COLO829 (cell line): ENCODE measurements at regions not wholly inside any gene's neighbourhood (a gene's known extent, or its start where the extent isn't known, plus 50 kb on each side); places are given as distances from the start of the nearest gene placed in this dataset.
A peak's percentile ranks its signal among the peaks of the same experiment; 100 is the strongest.
"Not testable (repeated sequence)": the region's sequence is repeated elsewhere in the genome, so short reads cannot be mapped to it uniquely, and the experiment has no call there.

Experiments
- DNase-seq: peaks from one replicate; pipeline ENCODE4 v3.0.0; 2012; ENCODE audit warnings: low spot score

GRCh38 chr11:86166287-86166686, 78.3 kb upstream of the EED start:
- DNase-seq = not testable (repeated sequence)

GRCh38 chr11:86164106-86164505, 80.4 kb upstream of the EED start:
- no peak for DNase-seq

- not testable (repeated sequence) for DNase-seq
Measured at GRCh38 chr11:86163221-86163876, 81.2 kb upstream of the EED start.

GRCh38 chr11:86162239-86162638, 82.3 kb upstream of the EED start:
- no peak for DNase-seq

GRCh38 chr11:86161837-86162236, 82.7 kb upstream of the EED start:
- DNase-seq = no peak

- DNase-seq = no peak
Measured at GRCh38 chr11:86161336-86161735, 83.2 kb upstream of the EED start.

GRCh38 chr11:86160541-86161149, 83.9 kb upstream of the EED start:
- no peak for DNase-seq

- DNase-seq = no peak
Measured at GRCh38 chr11:86159581-86159891, 85.0 kb upstream of the EED start.

- no peak for DNase-seq
Measured at GRCh38 chr11:86158704-86159580, 85.6 kb upstream of the EED start.

GRCh38 chr11:86157797-86158378, 86.7 kb upstream of the EED start:
- no peak for DNase-seq

- no peak for DNase-seq
Measured at GRCh38 chr11:86156397-86156955, 87.6 kb upstream of the PICALM start.

GRCh38 chr11:86155200-86155844, 86.4 kb upstream of the PICALM start:
- no peak for DNase-seq

GRCh38 chr11:86153439-86153838, 84.6 kb upstream of the PICALM start:
- DNase-seq = no peak

GRCh38 chr11:86152901-86153300, 84.0 kb upstream of the PICALM start:
- no peak for DNase-seq

GRCh38 chr11:86152006-86152862, 83.3 kb upstream of the PICALM start:
- DNase-seq = peak; percentile 59

GRCh38 chr11:86151174-86152005, 82.5 kb upstream of the PICALM start:
- peak; percentile 60 for DNase-seq

- no peak for DNase-seq
Measured at GRCh38 chr11:86150847-86151173, 81.9 kb upstream of the PICALM start.

GRCh38 chr11:86149792-86150191, 80.9 kb upstream of the PICALM start:
- DNase-seq = no peak

GRCh38 chr11:86148345-86148747, 79.5 kb upstream of the PICALM start:
- no peak for DNase-seq

GRCh38 chr11:86147004-86147403, 78.1 kb upstream of the PICALM start:
- no peak for DNase-seq
